NCI-H1092 (cell line): ENCODE measurements at regions not wholly inside any gene's neighbourhood (a gene's known extent, or its start where the extent isn't known, plus 50 kb on each side); places are given as distances from the start of the nearest gene placed in this dataset.

ENCODE experiments used
- DNase-seq: peaks from one replicate; lab custom pipeline; 2025; lab: John Stamatoyannopoulos, UW

GRCh38 chr12:125371033-125371432 lies 305.8 kb downstream of the AACS start:
- no peak for DNase-seq

- no peak for DNase-seq
Measured at GRCh38 chr12:125372085-125372484, 306.9 kb downstream of the AACS start.

- no peak for DNase-seq
Measured at GRCh38 chr12:125373375-125373774, 308.1 kb downstream of the AACS start.

- DNase-seq, result no peak
Measured at GRCh38 chr12:125376422-125376821, 311.2 kb downstream of the AACS start.

- no peak for DNase-seq
Measured at GRCh38 chr12:125377093-125377492, 311.9 kb downstream of the AACS start.

GRCh38 chr12:125381373-125381772 lies 316.1 kb downstream of the AACS start:
- no peak for DNase-seq

GRCh38 chr12:125382926-125383325 lies 317.7 kb downstream of the AACS start:
- DNase-seq, result no peak

GRCh38 chr12:125386652-125387051 lies 321.4 kb downstream of the AACS start:
- no peak for DNase-seq

- DNase-seq, result no peak
Measured at GRCh38 chr12:125387206-125387605, 322.0 kb downstream of the AACS start.

- DNase-seq, result no peak
Measured at GRCh38 chr12:125389061-125389697, 323.9 kb downstream of the AACS start.

- no peak for DNase-seq
Measured at GRCh38 chr12:125393569-125393968, 328.3 kb downstream of the AACS start.

- no peak for DNase-seq
Measured at GRCh38 chr12:125395583-125396215, 330.5 kb downstream of the AACS start.

GRCh38 chr12:125399489-125399888 lies 334.3 kb downstream of the AACS start:
- DNase-seq, result no peak

- peak; percentile 6 for DNase-seq
Measured at GRCh38 chr12:125402874-125403789, 337.9 kb downstream of the AACS start.

GRCh38 chr12:125403843-125404242 lies 338.6 kb downstream of the AACS start:
- DNase-seq, result no peak

- DNase-seq, result no peak
Measured at GRCh38 chr12:125406131-125406530, 340.9 kb downstream of the AACS start.

GRCh38 chr12:125408718-125409117 lies 343.5 kb downstream of the AACS start:
- no peak for DNase-seq

- DNase-seq, result no peak
Measured at GRCh38 chr12:125412506-125412905, 347.3 kb downstream of the AACS start.

GRCh38 chr12:125417446-125417845 lies 352.2 kb downstream of the AACS start:
- no peak for DNase-seq

- DNase-seq, result no peak
Measured at GRCh38 chr12:125418902-125419564, 353.8 kb downstream of the AACS start.

- no peak for DNase-seq
Measured at GRCh38 chr12:125424909-125425308, 359.7 kb downstream of the AACS start.

GRCh38 chr12:125431516-125431915 lies 366.3 kb downstream of the AACS start:
- DNase-seq, result no peak
